ENCODE measurements at regions not wholly inside any gene's neighbourhood (a gene's known extent, or its start where the extent isn't known, plus 50 kb on each side); places are given as distances from the start of the nearest gene placed in this dataset.

DNA sequence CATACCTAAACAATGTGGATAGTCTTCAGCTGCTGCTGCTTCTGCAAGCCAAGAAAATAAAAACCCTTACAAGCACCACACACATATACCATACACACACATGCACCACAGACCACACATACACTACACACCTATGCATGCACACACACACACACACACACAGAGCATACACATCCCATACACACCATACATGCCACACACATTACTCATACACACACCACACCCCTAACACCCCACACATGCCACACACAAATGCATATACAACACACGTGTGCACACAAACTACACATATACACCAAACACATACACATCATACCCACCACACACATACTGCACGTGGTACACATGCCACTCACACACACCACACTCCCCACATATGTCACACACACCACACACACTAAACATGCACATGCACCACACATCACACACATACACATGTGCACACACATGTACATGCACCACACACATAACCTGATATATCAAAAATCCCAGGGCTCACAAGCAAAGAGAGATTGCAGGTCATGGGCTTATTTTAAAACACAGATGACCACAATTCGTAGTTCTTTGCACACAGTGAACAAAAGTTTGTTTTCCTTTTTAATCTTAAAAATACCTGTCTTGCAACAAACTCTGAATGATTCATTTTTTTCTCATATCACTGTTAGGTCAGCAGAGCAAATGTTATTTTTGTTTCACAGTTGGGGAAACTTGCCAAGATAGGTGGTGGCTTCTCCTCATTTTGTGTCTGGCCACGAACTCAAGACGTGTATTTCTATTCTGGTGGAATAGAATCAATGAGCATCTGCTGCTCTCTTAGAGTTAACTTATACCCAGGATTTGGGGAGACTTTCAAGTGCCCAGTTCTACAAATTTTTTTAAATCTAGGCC is 456.6 kb downstream of the FGF9 start:
- Mint-ChIP-seq H3K9me3 (ENCODE audit: unreplicated experiment) (peaks cover 3% of the 10 kb centered on the region), H3K4me3 (ENCODE audit: unreplicated experiment) (no peak overlapping the region), H3K27ac (ENCODE audit: unreplicated experiment) (no peak overlapping the region), H3K27me3 (ENCODE audit: low read depth, unreplicated experiment) (no peaks in the 10 kb centered on the region), H3K4me1 (ENCODE audit: low read depth, unreplicated experiment) (no peaks in the 10 kb centered on the region), H3K36me3 (ENCODE audit: low read depth, unreplicated experiment) (no peaks in the 10 kb centered on the region)
- Histone ChIP-seq H3K4me1 (ENCODE audit: insufficient read depth, low read length) (no peaks in the 10 kb centered on the region), H3K27me3 (ENCODE audit: insufficient read depth, low read length) (no peaks in the 10 kb centered on the region), H3K9ac (ENCODE audit: low read length) (no peak overlapping the region), H3K36me3 (ENCODE audit: insufficient read depth, low read length) (no peaks in the 10 kb centered on the region), H3K4me2 (ENCODE audit: low read length) (no peak overlapping the region), H2AFZ (ENCODE audit: low read depth, low read length) (no peak overlapping the region), H3K79me2 (ENCODE audit: insufficient read depth, low read length) (no peaks in the 10 kb centered on the region), H3K27ac (ENCODE audit: low read depth, low read length) (no peak overlapping the region), H3K4me3 (ENCODE audit: insufficient read depth, low read depth, low read length) (no peak overlapping the region), H3K9me3 (ENCODE audit: insufficient read depth, low read depth, low read length) (peaks cover 2% of the 10 kb centered on the region), H4K20me1 (ENCODE audit: insufficient read depth, low read length) (no peaks in the 10 kb centered on the region)
- no peak for FAIRE-seq
- DNase-seq (ENCODE audit: low read depth): no peak
- TF ChIP-seq EZH2 (IDR thresholded peaks at IDR 0.05; ENCODE audit: insufficient read depth, low read length): no peak
- TF ChIP-seq, protein P1, sequence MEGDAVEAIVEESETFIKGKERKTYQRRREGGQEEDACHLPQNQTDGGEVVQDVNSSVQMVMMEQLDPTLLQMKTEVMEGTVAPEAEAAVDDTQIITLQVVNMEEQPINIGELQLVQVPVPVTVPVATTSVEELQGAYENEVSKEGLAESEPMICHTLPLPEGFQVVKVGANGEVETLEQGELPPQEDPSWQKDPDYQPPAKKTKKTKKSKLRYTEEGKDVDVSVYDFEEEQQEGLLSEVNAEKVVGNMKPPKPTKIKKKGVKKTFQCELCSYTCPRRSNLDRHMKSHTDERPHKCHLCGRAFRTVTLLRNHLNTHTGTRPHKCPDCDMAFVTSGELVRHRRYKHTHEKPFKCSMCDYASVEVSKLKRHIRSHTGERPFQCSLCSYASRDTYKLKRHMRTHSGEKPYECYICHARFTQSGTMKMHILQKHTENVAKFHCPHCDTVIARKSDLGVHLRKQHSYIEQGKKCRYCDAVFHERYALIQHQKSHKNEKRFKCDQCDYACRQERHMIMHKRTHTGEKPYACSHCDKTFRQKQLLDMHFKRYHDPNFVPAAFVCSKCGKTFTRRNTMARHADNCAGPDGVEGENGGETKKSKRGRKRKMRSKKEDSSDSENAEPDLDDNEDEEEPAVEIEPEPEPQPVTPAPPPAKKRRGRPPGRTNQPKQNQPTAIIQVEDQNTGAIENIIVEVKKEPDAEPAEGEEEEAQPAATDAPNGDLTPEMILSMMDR (IDR thresholded peaks at IDR 0.05; ENCODE audit: insufficient read depth, low read depth, low read length): no peak

DNA sequence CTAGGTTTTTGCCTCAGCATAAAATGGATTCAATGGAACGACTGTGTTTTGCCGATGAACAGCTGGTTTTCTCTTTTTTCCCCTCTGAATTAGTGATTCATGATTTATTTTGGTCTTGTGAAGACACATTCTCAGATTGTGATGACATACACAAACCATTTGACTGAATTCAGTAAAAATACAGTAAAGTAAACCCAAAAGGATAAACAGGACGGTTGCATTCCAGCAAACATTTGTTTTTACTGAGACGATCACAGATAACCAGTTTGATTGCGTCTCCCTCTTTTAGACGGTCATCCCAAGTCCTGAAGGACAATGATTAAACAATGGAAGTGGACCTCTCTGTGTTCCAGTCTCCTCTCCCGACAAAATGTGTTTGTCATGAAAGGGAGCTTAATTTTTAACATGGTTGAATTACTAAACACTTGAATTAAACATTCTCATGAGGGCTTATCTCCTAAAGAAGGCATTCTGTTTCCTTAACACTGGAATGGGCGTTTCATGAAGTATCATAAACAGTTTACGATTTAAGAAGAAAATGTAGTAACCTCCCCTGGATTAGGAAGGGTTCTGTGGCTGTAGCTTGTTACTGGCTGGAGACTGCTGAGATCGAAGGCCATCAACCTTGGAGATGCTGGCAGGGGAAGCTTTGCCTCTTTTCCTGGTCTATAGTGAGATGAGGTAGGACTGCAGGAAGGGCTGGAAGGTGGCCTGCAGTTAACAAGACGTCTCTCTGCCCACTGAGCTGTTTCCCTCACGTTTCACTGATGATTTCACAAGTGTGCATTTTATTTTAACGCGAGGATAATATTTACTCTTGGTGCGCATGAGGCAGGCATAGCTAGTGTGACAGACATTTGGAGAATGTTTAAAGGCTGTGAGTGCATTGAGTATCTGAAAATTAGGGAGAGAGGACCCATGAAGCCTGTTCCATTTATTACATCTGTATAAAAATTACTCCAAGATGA is 457.9 kb downstream of the FGF9 start:
- H3K79me2 ChIP-seq (ENCODE audit: insufficient read depth, low read length): no peaks in the 10 kb centered on the region
- H3K27me3 ChIP-seq (ENCODE audit: insufficient read depth, low read length): no peaks in the 10 kb centered on the region
- no peak overlapping the region for H3K4me2 ChIP-seq (ENCODE audit: low read length)
- no peaks in the 10 kb centered on the region for H3K4me1 ChIP-seq (ENCODE audit: insufficient read depth, low read length)
- no peak overlapping the region for H3K9ac ChIP-seq (ENCODE audit: low read length)
- no peak for DNase-seq (ENCODE audit: low read depth)
- H3K9me3 Mint-ChIP-seq (ENCODE audit: unreplicated experiment): no peaks in the 10 kb centered on the region
- no peaks in the 10 kb centered on the region for H3K36me3 ChIP-seq (ENCODE audit: insufficient read depth, low read length)
- TF ChIP-seq EZH2 (IDR thresholded peaks at IDR 0.05; ENCODE audit: insufficient read depth, low read length): no peak
- TF ChIP-seq, protein P1 (IDR thresholded peaks at IDR 0.05; ENCODE audit: insufficient read depth, low read depth, low read length): no peak
- H3K27ac Mint-ChIP-seq (ENCODE audit: unreplicated experiment): no peak overlapping the region
- H3K4me3 Mint-ChIP-seq (ENCODE audit: unreplicated experiment): no peak overlapping the region
- H3K27me3 Mint-ChIP-seq (ENCODE audit: low read depth, unreplicated experiment): no peaks in the 10 kb centered on the region
- H3K9me3 ChIP-seq (ENCODE audit: insufficient read depth, low read depth, low read length): no peaks in the 10 kb centered on the region
- no peaks in the 10 kb centered on the region for H3K4me1 Mint-ChIP-seq (ENCODE audit: low read depth, unreplicated experiment)
- no peak overlapping the region for H3K4me3 ChIP-seq (ENCODE audit: insufficient read depth, low read depth, low read length)
- no peak overlapping the region for H3K27ac ChIP-seq (ENCODE audit: low read depth, low read length)
- H2AFZ ChIP-seq (ENCODE audit: low read depth, low read length): no peak overlapping the region
- H4K20me1 ChIP-seq (ENCODE audit: insufficient read depth, low read length): no peaks in the 10 kb centered on the region
- no peak for FAIRE-seq
- no peaks in the 10 kb centered on the region for H3K36me3 Mint-ChIP-seq (ENCODE audit: low read depth, unreplicated experiment)
